PC-9 (cell line): ENCODE measurements at regions not wholly inside any gene's neighbourhood (a gene's known extent, or its start where the extent isn't known, plus 50 kb on each side); places are given as distances from the start of the nearest gene placed in this dataset.

Experiments used
- BruUV-seq: library from RNA; stranded (reverse); fragments of 400-500 nt; replicated peaks from 2 replicates; lab custom pipeline; 2021; lab: Mats Ljungman, UMichigan
- CTCF ChIA-PET: fragments of 300-600 bp; sonication (Branson Sonifier 250); formaldehyde crosslinking; loops from one replicate; lab custom pipeline; 2022; ENCODE audit warnings: antibody characterized with exemption; lab: Charles Lee
- POLR2A ChIA-PET: fragments of 300-600 bp; sonication (Branson Sonifier 250); formaldehyde crosslinking; loops from one replicate; lab custom pipeline; 2022; ENCODE audit warnings: antibody characterized with exemption; ENCODE audit not compliant: unreplicated experiment; lab: Charles Lee
- DNase-seq, 2 experiments: peaks; one replicate each; pipeline versions ENCODE4 v3.0.0 to v3.0.0-alpha.2; 2015 to 2022; ENCODE audit warnings: mixed read lengths in 1 of 2
- H2AFZ ChIP-seq: fragments of 200-600 bp; sonication (generic); 2 replicates; pipeline ENCODE4 v1.8.1; 2017; ENCODE audit warnings: antibody characterized with exemption
- H3F3A ChIP-seq: fragments of 200-600 bp; sonication (generic); 2 replicates; pipeline ENCODE4 v1.8.1; 2017; ENCODE audit warnings: antibody characterized with exemption, mild to moderate bottlenecking, low read depth; ENCODE audit not compliant: insufficient read depth
- H3K27ac ChIP-seq: fragments of 200-600 bp; sonication (generic); 2 replicates; pipeline ENCODE4 v1.6.1; 2016; ENCODE audit warnings: mixed run types
- H3K27me3 ChIP-seq: fragments of 200-600 bp; sonication (generic); 2 replicates; pipeline ENCODE4 v1.6.1; 2016; ENCODE audit warnings: low read depth, mixed run types; ENCODE audit not compliant: insufficient read depth
- H3K36me3 ChIP-seq: fragments of 200-600 bp; sonication (generic); 2 replicates; pipeline ENCODE4 v1.6.1; 2016; ENCODE audit warnings: low read depth, mixed run types
- H3K4me1 ChIP-seq: fragments of 200-600 bp; sonication (generic); replicated peaks from 2 replicates; pipeline ENCODE4 v1.6.1; 2016; ENCODE audit warnings: mixed run types; ENCODE audit not compliant: insufficient read depth
- H3K4me2 ChIP-seq: fragments of 200-600 bp; sonication (generic); 2 replicates; pipeline ENCODE4 v1.6.1; 2017; ENCODE audit warnings: mixed run types
- H3K4me3 ChIP-seq: fragments of 200-600 bp; sonication (generic); 2 replicates; pipeline ENCODE4 v1.6.1; 2016; ENCODE audit warnings: mixed run types
- H3K79me2 ChIP-seq: fragments of 200-600 bp; sonication (generic); 2 replicates; pipeline ENCODE4 v1.6.1; 2017; ENCODE audit warnings: low read depth, mixed run types
- H3K9me2 ChIP-seq: fragments of 200-600 bp; sonication (generic); 2 replicates; pipeline ENCODE4 v1.8.1; 2017; ENCODE audit warnings: mild to moderate bottlenecking; ENCODE audit not compliant: insufficient read depth
- H3K9me3 ChIP-seq: fragments of 200-600 bp; sonication (generic); 2 replicates; pipeline ENCODE4 v1.8.1; 2016; ENCODE audit warnings: low read depth; ENCODE audit not compliant: insufficient read depth
- H4K20me1 ChIP-seq: fragments of 200-600 bp; sonication (generic); 2 replicates; pipeline ENCODE4 v1.8.1; 2017; ENCODE audit not compliant: insufficient read depth
- CTCF ChIP-seq: fragments of 200-600 bp; sonication (generic); conservative IDR thresholded peaks from 2 replicates; pipeline ENCODE4 v1.6.1; 2017; ENCODE audit warnings: mixed run types, antibody characterized with exemption, mild to moderate bottlenecking, moderate library complexity
- EZH2 ChIP-seq: fragments of 200-600 bp; sonication (generic); IDR thresholded peaks from 2 replicates; pipeline ENCODE4 v1.8.0; 2017; ENCODE audit warnings: antibody characterized with exemption, low read depth
- intact Hi-C: fragments of 100-400 bp; cut with micrococcal nuclease; formaldehyde crosslinking; loops from one replicate; pipeline ENCODE4 v1.10.0; 2022; ENCODE audit not compliant: unreplicated experiment

GRCh38 chr9:18075253-18075952 is 398.6 kb upstream of the ADAMTSL1 start:
- CTCF ChIA-PET, result no interaction called here
- DNase-seq, result no peak

GRCh38 chr9:18077941-18078678 is 395.8 kb upstream of the ADAMTSL1 start:
- BruUV-seq, result no TSS peak
- Histone ChIP-seq H3K9me3 (no peaks in the 10 kb centered on the region), H3K36me3 (no peaks in the 10 kb centered on the region), H3K4me3 (no peak overlapping the region), H3K79me2 (no peaks in the 10 kb centered on the region), H3F3A (no peaks in the 10 kb centered on the region), H3K9me2 (no peaks in the 10 kb centered on the region), H3K27me3 (no peaks in the 10 kb centered on the region), H3K4me1 (no peaks in the 10 kb centered on the region), H2AFZ (no peak overlapping the region), H4K20me1 (no peaks in the 10 kb centered on the region), H3K4me2 (no peak overlapping the region), H3K27ac (no peak overlapping the region)
- no peak for DNase-seq
- ChIA-PET CTCF (no interaction called here), POLR2A (no interaction called here)
- TF ChIP-seq CTCF, result no peak
- TF ChIP-seq EZH2, result no peak
- intact Hi-C loops, result no loop called here

More at GRCh38 chr9:18075253-18075952, 398.6 kb upstream of the ADAMTSL1 start:
- Histone ChIP-seq H3F3A (no peaks in the 10 kb centered on the region), H3K9me3 (no peaks in the 10 kb centered on the region), H4K20me1 (no peaks in the 10 kb centered on the region), H3K4me3 (no peak overlapping the region), H3K27me3 (no peaks in the 10 kb centered on the region), H2AFZ (no peak overlapping the region), H3K79me2 (no peaks in the 10 kb centered on the region), H3K4me1 (no peaks in the 10 kb centered on the region), H3K27ac (no peak overlapping the region), H3K4me2 (no peak overlapping the region), H3K36me3 (no peaks in the 10 kb centered on the region), H3K9me2 (no peaks in the 10 kb centered on the region)
- intact Hi-C loops, result no loop called here
- no TSS peak for BruUV-seq
- POLR2A ChIA-PET, result no interaction called here
- TF ChIP-seq EZH2 (no peak), CTCF (no peak)

DNA sequence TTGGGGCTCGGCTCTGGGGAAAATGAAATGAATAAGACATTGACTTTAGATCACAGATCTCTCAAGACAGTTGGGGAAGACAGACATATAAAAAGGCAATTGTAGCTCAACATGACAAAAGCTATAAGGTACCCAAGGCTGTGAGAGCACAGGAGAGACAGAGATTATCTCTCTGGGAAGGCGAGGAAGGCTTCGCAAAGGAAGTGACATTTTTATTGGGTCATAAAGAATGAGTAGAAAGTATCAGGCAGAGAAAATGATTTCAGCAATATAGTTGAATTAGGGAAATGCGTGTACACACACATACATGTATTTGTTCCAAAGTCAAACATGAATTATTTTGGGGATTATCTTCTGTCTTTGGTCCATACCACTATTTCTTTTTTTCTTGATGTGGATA is 381.8 kb upstream of the ADAMTSL1 start:
- Histone ChIP-seq H3K9me2 (no peaks in the 10 kb centered on the region), H3K4me3 (no peak overlapping the region), H2AFZ (no peak overlapping the region), H3K36me3 (no peaks in the 10 kb centered on the region), H3K79me2 (no peaks in the 10 kb centered on the region), H3K4me2 (no peak overlapping the region), H4K20me1 (no peaks in the 10 kb centered on the region), H3K9me3 (no peaks in the 10 kb centered on the region), H3F3A (no peaks in the 10 kb centered on the region), H3K27ac (no peak overlapping the region), H3K4me1 (no peaks in the 10 kb centered on the region), H3K27me3 (no peaks in the 10 kb centered on the region; the same call in 1 of the 2 replicates)
- no TSS peak for BruUV-seq
- CTCF ChIA-PET, result no interaction called here
- DNase-seq, result no peak
- POLR2A ChIA-PET, result no interaction called here
- intact Hi-C loops, result no loop called here
- no peak for TF ChIP-seq EZH2
- no peak for TF ChIP-seq CTCF
